GM12878 (cell line): ENCODE measurements at regions not wholly inside any gene's neighbourhood (a gene's known extent, or its start where the extent isn't known, plus 50 kb on each side); places are given as distances from the start of the nearest gene placed in this dataset.

Experiments used
- ATAC-seq: fragments of 200-7000 bp; cut with Tn5 transposase; 3 replicates; pipeline ENCODE4 v1.9.1; 2020; ENCODE audit warnings: mild to moderate bottlenecking, moderate library complexity
- BruUV-seq: library from RNA; stranded (reverse); fragments of 400-500 nt; replicated peaks from 2 replicates; lab custom pipeline; 2021; lab: Mats Ljungman, UMichigan
- CTCF ChIA-PET: fragments of 300-600 bp; sonication (Branson Sonifier 250); formaldehyde crosslinking; extraction: SDS; loops from one replicate; lab custom pipeline; 2021; ENCODE audit warnings: inconsistent platforms; lab: Yijun Ruan, JAX
- POLR2A ChIA-PET: fragments of 350-600 bp; formaldehyde crosslinking; extraction: SDS; loops from one replicate; lab custom pipeline; 2021; ENCODE audit warnings: inconsistent platforms; lab: Charles Lee
- RAD21 ChIA-PET: fragments of 300-600 bp; sonication (Branson Sonifier 250); formaldehyde crosslinking; loops from one replicate; lab custom pipeline; 2023; ENCODE audit warnings: antibody characterized with exemption; ENCODE audit not compliant: unreplicated experiment; lab: Charles Lee
- SMC1A ChIA-PET: fragments of 300-600 bp; sonication (Branson Sonifier 250); formaldehyde crosslinking; loops from one replicate; lab custom pipeline; 2023; ENCODE audit not compliant: unreplicated experiment, uncharacterized antibody; lab: Charles Lee
- DNase-seq: peaks from one replicate; pipeline ENCODE4 v3.0.0-alpha.2; 2011; ENCODE audit warnings: low read depth, low spot score
- FAIRE-seq: peaks from 3 replicates; lab custom pipeline; 2011; peaks lifted over from hg19 to GRCh38; lab: Jason Lieb, UNC
- H2AFZ ChIP-seq: 2 replicates; pipeline ENCODE4 v1.6.0; 2011; ENCODE audit warnings: low read depth, low read length, control low read depth; ENCODE audit not compliant: control insufficient read depth
- H3K27ac ChIP-seq: 2 replicates; pipeline ENCODE4 v1.5.1; 2011; ENCODE audit warnings: control low read depth; ENCODE audit not compliant: control insufficient read depth, insufficient read depth
- H3K27me3 ChIP-seq, 2 experiments: replicated peaks in 1 of 2; 2 replicates each; pipeline versions ENCODE4 v1.6.0 to v1.6.1; 2011; ENCODE audit warnings: low read length in 1 of 2; ENCODE audit not compliant: control insufficient read depth in 2 of 2, insufficient read depth in 2 of 2
- H3K36me3 ChIP-seq, 2 experiments: 2 replicates each; pipeline ENCODE4 v1.5.1; 2011; ENCODE audit warnings: low read length in 1 of 2; ENCODE audit not compliant: control insufficient read depth in 2 of 2, insufficient read depth in 2 of 2
- H3K4me1 ChIP-seq: 2 replicates; pipeline ENCODE4 v1.6.1; 2011; ENCODE audit warnings: mild to moderate bottlenecking, low read length, moderate library complexity, mixed read lengths; ENCODE audit not compliant: control insufficient read depth, insufficient read depth
- H3K4me2 ChIP-seq: 2 replicates; pipeline ENCODE4 v1.6.0; 2011; ENCODE audit warnings: control low read depth; ENCODE audit not compliant: control insufficient read depth, insufficient read depth
- H3K4me3 ChIP-seq: fragments of 200-600 bp; sonication (generic); 2 replicates; pipeline ENCODE4 v1.5.1; 2016
- H3K79me2 ChIP-seq: 2 replicates; pipeline ENCODE4 v1.6.0; 2011; ENCODE audit warnings: low read length; ENCODE audit not compliant: control insufficient read depth, insufficient read depth
- H3K9ac ChIP-seq: 2 replicates; pipeline ENCODE4 v1.8.0; 2011; ENCODE audit warnings: low read length, control low read depth, mixed read lengths; ENCODE audit not compliant: control insufficient read depth, insufficient read depth
- H3K9me3 ChIP-seq: replicated peaks from 3 replicates; pipeline ENCODE4 v1.5.1; 2011; ENCODE audit warnings: mild to moderate bottlenecking, low read length; ENCODE audit not compliant: control insufficient read depth, insufficient read depth
- H4K20me1 ChIP-seq: 2 replicates; pipeline ENCODE4 v1.6.0; 2011; ENCODE audit not compliant: control insufficient read depth, insufficient read depth
- ATF2 ChIP-seq: IDR thresholded peaks from 2 replicates; pipeline ENCODE4 v1.6.1; 2012; ENCODE audit warnings: low read length, inconsistent platforms
- BACH1 ChIP-seq: fragments of 450-650 bp; IDR thresholded peaks from 2 replicates; pipeline ENCODE4 v1.6.1; 2017; ENCODE audit warnings: mild to moderate bottlenecking, borderline replicate concordance
- CEBPB ChIP-seq, 2 experiments: fragments of 150-350 bp in 1 of 2; IDR thresholded peaks; 2 replicates each; pipeline ENCODE4 v1.6.1; 2012 to 2014; ENCODE audit warnings: low read depth in 2 of 2, low read length in 2 of 2, borderline replicate concordance in 1 of 2, inconsistent platforms in 1 of 2
- CREB1 ChIP-seq: IDR thresholded peaks from 2 replicates; pipeline ENCODE4 v1.6.1; 2012; ENCODE audit warnings: low read depth, mild to moderate bottlenecking, inconsistent platforms
- ELK1 ChIP-seq: IDR thresholded peaks from 2 replicates; pipeline ENCODE4 v1.6.1; 2012; ENCODE audit warnings: low read depth, low read length, improper control_type of control experiment
- GABPA ChIP-seq: IDR thresholded peaks from 2 replicates; pipeline ENCODE4 v1.6.1; 2014; ENCODE audit warnings: antibody characterized with exemption, low read depth, mild to moderate bottlenecking, inconsistent platforms
- IRF5 ChIP-seq: fragments of 450-650 bp; IDR thresholded peaks from 2 replicates; pipeline ENCODE4 v1.6.1; 2017; ENCODE audit warnings: borderline replicate concordance
- MEF2A ChIP-seq: IDR thresholded peaks from 2 replicates; pipeline ENCODE4 v1.6.1; 2011; ENCODE audit warnings: low read depth, mild to moderate bottlenecking, low read length, moderate library complexity; ENCODE audit not compliant: insufficient read depth
- MTA2 ChIP-seq: fragments of 450-650 bp; IDR thresholded peaks from 2 replicates; pipeline ENCODE4 v1.6.1; 2016; ENCODE audit warnings: low read depth, mild to moderate bottlenecking, moderate library complexity
- NRF1 ChIP-seq: conservative IDR thresholded peaks from 2 replicates; pipeline ENCODE4 v1.6.1; 2011; ENCODE audit warnings: mild to moderate bottlenecking, low read depth, low read length, improper control_type of control experiment
- RB1 ChIP-seq: fragments of 450-650 bp; formaldehyde crosslinking; IDR thresholded peaks from 2 replicates; pipeline ENCODE4 v1.6.1; 2017; ENCODE audit warnings: mild to moderate bottlenecking, borderline replicate concordance
- RCOR1 ChIP-seq: conservative IDR thresholded peaks from 2 replicates; pipeline ENCODE4 v1.6.1; 2012; ENCODE audit warnings: low read depth, low read length, improper control_type of control experiment
- SREBF2 ChIP-seq: IDR thresholded peaks from 2 replicates; pipeline ENCODE4 v1.6.1; 2012; ENCODE audit warnings: mild to moderate bottlenecking, low read length
- ZBED1 ChIP-seq: IDR thresholded peaks from 2 replicates; pipeline ENCODE4 v1.6.1; 2016; ENCODE audit warnings: borderline replicate concordance
- ZBTB40 ChIP-seq: fragments of 450-650 bp; IDR thresholded peaks from 2 replicates; pipeline ENCODE4 v1.6.1; 2016; ENCODE audit warnings: mild to moderate bottlenecking, moderate library complexity, borderline replicate concordance
- ZSCAN29 ChIP-seq: fragments of 450-650 bp; IDR thresholded peaks from 2 replicates; pipeline ENCODE4 v1.6.1; 2017; ENCODE audit warnings: mild to moderate bottlenecking, moderate library complexity
- WGBS: methylation state at CpG from one replicate; pipeline ENCODE4 v1.1.6; 2016; ENCODE audit warnings: low lambda C conversion rate; ENCODE audit not compliant: insufficient replicate concordance, insufficient coverage; ENCODE audit errors: missing lambda C conversion rate; 5-methylcytosine and 5-hydroxymethylcytosine counted together
- in situ Hi-C: fragments of 300-500 bp; cut with MboI; formaldehyde crosslinking; loops from 9 replicates; pipeline ENCODE4 v1.14.3; 2018; ENCODE audit warnings: mixed read lengths
- intact Hi-C: fragments of 100-400 bp; cut with micrococcal nuclease; formaldehyde crosslinking; loops from one replicate; pipeline ENCODE4 v1.14.2; 2022; ENCODE audit not compliant: unreplicated experiment

- no peak for TF ChIP-seq ZSCAN29
- no peak for TF ChIP-seq NRF1
- no peak for TF ChIP-seq BACH1
- no peak for TF ChIP-seq MEF2A
- TF ChIP-seq ELK1 = no peak
- TF ChIP-seq MTA2 = no peak
- TF ChIP-seq CREB1 = no peak
- no peak for TF ChIP-seq GABPA
- TF ChIP-seq, all 136 proteins: peak for 0
These were observed 171.7 kb downstream of the ABCC12 start (continued) for GRCh38 chr16:47983999-47984580.

- no peaks in the 10 kb centered on the region for H3K36me3 ChIP-seq
- H3K79me2 ChIP-seq = no peaks in the 10 kb centered on the region
- no TSS peak for BruUV-seq
- ChIA-PET RAD21 (interaction anchor here (1.1 to 1.4 kb wide), 2 partner anchors 76 to 137 kb away, joined by 3 to 4 read pairs; no protein-coding TSS in a partner anchor), POLR2A (no interaction called here), CTCF (interaction anchor here (0.9 to 1.7 kb wide), 2 partner anchors 132 to 137 kb away, joined by 3 to 4 read pairs; no protein-coding TSS in a partner anchor), SMC1A (interaction anchor here (3.4 kb wide), 1 partner anchor 10 kb away, joined by 11 read pairs; no protein-coding TSS in a partner anchor)
- FAIRE-seq (no peak), DNase-seq (no peak), ATAC-seq (no peak)
- intact Hi-C loops = no loop called here
- H3K27me3 ChIP-seq = no peaks in the 10 kb centered on the region
- no peak overlapping the region for H2AFZ ChIP-seq
- no peaks in the 10 kb centered on the region for H3K9me3 ChIP-seq
- H4K20me1 ChIP-seq = no peaks in the 10 kb centered on the region
- no peaks in the 10 kb centered on the region for H3K4me1 ChIP-seq
- in situ Hi-C loops = no loop called here
- no peak overlapping the region for H3K9ac ChIP-seq
- 38% methylated on average over 8 of the region's 8 CpGs for WGBS
- H3K4me2 ChIP-seq = no peak overlapping the region
- H3K27ac ChIP-seq = no peak overlapping the region
- H3K4me3 ChIP-seq = no peak overlapping the region
- TF ChIP-seq RB1 (no peak), ZBED1 (no peak), IRF5 (no peak), RCOR1 (no peak), ATF2 (no peak), MEF2A (no peak), SREBF2 (no peak), CEBPB (IDR thresholded peaks at IDR 0.05; ENCODE audit: borderline replicate concordance in 1 of 2, low read depth in 2 of 2, low read length in 2 of 2) (no peak), ZBTB40 (no peak)
These were observed 175.6 kb downstream of the ABCC12 start for GRCh38 chr16:47980212-47980611.
